IPS-NIHi7 (cell line): ENCODE measurements at regions not wholly inside any gene's neighbourhood (a gene's known extent, or its start where the extent isn't known, plus 50 kb on each side); places are given as distances from the start of the nearest gene placed in this dataset.
"Not testable (repeated sequence)": the region's sequence is repeated elsewhere in the genome, so short reads cannot be mapped to it uniquely, and the experiment has no call there.

Source experiments
- DNase-seq: peaks from one replicate; pipeline ENCODE4 v3.0.0; 2012; ENCODE audit warnings: mixed read lengths; ENCODE audit errors: extremely low spot score

DNA sequence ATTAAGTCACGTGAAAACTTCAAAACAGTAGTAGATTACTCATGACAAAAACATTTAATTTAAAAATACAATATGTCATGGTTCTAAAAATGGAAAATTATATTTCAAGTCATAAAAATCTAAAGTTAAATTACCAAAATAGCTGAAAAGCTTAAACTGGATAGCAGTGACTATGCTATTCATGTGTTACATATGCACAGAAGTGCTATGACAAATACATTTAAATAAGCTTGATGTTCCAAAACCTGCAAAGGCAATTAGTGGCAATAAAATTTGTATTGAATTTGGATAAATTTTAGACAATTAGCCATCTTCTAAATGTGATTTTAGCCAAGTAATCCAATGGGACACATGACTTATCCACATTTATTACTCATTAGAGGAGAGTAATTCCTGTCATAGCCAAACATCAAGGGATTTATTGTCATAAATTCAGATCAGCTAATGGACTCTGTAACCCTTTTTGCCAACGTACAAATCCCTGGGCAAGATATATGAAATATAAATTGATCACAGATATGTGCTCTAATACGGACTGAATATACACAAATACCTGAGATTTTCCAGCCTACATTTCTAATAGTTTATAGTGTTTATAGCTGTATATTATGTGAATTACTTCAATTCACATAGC lies 419.4 kb downstream of the ISL1 start:
- no peak for DNase-seq

DNA sequence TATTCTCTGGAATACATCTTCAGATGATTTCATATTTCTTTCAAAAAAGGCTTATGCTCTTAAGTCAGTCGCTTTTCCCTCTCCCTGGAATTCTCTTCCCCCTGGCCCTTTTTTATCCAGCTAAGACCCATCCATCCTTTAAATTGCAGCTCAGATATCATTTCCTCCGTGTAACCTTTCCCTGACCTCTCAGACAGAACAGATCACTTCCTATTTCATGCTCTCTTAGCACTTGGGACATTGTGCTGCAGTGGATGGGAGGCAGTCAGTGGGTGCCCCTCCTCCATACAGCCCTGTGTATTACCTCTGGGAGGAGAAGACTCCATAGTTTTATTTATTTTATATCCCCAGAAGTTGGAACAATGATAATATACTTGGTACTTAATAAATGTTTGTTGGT lies 423.4 kb downstream of the ISL1 start:
- DNase-seq, result no peak

DNA sequence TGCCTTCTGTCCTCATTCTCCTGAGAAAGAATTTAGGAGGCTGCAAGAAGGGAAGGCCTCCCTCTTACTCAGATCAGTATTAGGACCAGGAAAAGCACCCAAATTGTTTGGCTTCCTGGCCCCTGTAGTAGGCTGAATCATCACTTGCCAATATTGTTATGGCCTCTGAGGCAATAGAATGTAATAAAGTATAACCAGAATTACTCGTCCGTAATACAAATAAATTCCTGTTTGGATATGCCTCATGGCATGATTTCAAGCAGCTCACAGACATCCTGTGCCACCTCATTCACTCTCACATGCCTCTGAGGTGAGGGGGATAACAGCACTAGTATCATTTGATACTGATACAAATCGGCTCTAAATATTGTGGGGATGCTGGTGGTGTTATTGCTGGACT lies 427.3 kb downstream of the ISL1 start:
- no peak for DNase-seq

DNA sequence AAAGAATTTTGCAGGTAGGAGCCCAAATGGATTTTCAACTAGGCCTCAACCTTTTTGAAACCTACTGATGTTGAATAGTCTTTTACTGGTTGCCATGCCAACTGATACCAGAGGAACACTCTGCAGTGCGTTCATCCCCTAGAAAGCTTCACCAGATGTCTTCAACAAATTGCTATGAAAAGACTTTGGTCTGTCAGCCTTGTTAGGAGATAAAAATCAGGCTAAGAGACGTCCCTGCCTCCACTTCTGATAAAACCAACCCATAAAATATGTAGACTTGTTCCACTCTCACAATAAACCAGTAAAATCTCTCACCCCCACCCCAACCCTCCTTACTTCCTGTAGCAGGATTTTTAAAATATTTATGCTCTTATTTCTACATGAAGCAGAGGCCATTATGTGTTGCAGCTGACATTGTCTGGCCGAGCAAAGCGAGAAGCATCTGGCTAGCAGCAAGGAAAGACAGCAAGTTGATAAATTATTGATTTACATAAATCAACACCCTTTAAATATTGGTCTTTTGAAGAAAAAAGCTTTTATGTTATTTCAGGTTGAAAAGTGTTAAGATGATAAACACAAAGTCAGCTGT lies 428.7 kb downstream of the ISL1 start:
- no peak for DNase-seq

DNA sequence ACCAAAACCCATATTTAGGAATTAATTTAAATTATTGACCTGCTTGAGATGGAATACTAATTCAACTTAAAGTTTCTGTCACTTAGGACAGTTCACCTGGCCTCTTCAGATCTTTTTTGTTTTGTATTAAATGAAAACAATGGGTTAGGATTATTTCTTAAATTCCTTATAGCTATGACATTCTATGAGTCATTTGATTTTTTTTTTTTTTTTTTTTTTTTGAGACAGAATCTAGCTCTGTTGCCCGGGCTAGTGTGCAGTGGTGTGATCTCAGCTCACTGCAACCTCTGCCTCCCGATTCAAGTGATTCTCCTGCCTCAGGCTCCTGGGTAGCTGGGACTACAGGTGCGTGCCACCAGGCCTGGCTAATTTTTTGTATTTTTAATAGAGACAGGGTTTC lies 431.6 kb downstream of the ISL1 start:
- not testable (repeated sequence) for DNase-seq

DNA sequence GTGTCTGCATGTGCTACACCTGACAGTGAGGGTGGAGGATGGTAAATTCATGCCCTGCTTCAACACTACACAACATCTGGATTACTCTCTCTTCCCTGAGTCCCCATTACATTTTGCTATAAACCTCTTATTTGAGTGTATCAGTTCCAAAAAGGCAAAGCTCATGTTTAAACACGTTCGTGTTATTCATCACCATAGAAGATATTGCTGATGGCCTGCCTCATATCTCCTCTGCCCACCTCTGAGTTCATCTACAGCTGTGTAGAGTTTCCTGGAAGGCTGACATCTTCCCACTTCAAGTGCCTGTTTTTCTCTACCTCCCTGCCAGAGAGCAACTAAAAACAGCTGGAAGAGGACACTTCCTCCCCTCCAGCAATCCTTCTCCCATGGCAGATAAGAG lies 433.2 kb downstream of the ISL1 start:
- no peak for DNase-seq

DNA sequence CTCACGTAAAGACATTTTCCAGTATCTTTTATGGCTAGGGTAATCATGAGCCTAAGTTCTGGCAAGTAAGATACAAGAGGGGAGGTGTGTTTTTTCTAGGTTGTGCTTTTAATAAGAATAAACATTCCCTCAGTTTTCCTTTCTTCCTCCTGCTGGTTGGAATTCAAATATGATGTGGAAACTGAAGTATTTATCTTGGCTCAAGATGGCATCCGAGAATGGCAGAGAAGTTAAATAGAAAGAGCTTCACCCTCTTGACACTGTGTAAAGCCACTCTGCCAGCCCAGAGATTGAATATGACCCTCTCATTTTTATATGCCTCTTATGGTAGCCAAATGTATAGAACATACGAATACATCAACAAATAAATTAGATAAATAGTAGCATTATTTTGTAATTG lies 438.4 kb downstream of the ISL1 start:
- no peak for DNase-seq

DNA sequence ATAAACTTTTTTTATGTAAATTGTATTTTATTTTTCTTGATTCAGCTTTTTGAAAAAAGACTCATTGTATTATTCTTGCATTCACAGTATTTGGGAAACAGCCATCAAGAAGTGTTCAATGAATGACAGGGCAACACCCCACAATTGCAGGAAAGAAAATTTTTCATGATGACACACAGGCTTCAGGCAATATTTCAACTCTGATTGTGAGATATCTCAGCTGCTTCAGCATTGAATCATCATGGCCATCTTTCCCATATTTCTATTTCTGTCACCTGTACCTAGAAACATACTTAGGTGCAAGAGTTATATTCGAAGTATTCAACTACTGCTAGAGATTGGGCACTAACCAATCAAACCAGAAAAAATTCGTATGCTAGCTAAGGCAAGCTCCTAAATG lies 446.0 kb downstream of the ISL1 start:
- DNase-seq, result no peak

DNA sequence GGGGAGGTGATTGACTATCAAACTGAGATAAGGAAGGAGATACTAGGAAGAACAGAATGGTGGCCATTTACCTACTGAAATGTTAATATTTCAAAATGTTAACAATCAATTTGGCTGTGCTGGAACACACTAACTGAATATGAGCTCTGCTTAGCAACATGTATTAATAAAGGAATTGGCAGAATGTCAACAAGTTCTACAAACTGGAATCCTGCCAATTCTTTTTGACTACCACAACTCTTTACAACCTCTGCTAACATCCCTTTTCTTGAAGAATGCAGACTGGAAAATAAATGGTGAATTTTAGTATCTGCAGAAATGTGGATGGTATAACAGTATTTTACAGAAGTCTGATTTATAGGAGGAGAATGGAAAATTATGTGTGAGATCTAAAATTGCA lies 446.4 kb downstream of the ISL1 start:
- DNase-seq, result no peak

DNA sequence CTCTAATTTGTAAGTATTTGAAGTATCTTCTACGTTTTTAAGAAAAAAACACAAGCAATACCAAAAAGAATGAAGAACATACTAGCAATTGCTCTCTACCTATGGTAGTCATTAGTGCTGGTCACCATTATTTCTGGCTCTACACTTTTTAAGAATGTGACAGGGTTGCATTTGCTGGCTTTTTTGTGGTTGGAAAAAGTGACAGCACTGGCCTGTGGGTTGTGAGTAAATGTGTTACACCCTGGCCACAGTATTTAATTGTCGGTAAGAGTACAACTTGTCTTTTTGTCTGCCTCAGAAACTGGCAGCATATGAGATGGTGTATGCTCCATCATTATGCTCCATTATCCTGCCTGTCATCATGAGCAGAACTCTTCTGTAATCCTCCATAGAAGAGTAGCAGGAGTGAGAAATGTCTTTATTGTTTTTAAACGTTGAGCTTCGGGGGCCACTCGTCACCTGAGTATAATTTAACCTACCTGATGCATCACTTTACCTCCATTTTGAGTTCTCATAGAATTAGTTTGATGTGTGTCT lies 449.8 kb downstream of the ISL1 start:
- no peak for DNase-seq

DNA sequence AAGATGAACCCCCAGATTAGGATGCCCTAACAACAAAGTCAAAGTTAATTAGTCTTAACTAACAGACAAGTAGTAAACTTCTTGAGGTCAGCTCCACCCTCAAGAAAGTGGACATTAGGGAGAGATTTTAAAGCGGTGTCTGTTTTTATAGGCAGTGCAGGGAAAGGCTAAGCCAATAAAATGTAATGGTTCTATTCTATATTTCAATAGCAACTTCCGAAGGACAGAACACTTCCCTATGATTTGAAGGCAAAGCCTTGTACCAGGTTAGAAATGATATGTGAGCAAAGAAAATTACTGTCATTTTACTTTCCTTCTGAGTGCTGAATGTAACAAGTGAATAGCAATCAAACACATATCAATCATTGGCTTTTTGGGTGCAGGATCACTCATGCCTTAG lies 455.2 kb downstream of the ISL1 start:
- no peak for DNase-seq

DNA sequence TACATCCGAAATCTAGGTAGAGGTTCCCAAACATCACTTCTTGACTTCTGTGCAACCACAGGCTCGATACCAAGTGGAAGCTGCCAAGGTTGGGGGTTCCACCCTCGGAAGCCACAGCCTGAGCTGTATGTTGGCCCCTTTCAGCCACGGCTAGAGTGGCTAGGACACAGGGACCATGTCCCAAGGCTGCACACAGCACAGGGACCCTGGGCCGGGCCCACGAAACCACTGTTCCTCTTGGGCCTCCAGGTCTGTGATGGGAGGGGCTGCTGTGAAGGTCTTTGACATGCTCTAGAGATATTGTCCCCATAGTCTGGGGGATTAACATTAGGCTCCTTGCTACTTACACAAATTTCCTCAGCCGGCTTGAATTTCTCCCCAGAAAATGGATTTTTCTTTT lies 460.6 kb downstream of the ISL1 start:
- no peak for DNase-seq

DNA sequence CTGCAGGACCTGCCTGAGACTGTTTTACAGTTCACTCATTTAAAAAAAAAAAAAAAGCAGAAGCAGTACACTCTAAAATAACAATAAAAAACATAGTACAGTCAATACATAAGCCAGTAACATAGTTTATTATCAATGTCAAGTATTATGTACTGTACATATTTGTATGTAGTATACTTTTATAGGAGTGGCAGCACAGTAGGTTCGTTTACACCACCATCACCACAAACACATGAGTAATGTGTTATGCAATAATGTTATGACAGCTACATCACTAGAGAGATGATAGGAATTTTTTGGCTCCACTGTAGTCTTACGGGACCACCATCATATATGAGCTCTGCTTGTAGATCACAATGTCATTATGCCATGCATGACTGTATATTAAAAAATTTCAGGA lies 462.8 kb downstream of the ISL1 start:
- DNase-seq, result no peak

DNA sequence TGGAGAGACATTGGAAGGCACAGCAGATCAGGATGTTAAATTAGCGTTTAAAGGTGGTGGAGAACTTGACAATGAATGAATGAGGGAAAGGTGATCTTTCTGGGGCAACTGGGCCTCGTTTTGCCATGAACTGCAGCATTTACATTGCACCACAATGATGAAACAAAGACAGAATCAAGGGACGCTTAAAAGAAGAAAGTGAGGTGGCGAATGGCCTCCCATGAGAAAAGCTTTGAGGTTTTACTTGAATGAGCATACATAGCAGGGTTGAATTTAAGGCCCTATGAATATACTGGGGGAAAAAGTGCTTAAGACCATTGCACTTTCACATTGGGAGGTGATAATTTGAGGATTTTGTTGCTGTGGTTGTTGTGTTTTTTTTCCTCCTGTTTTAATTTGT lies 476.4 kb downstream of the ISL1 start:
- no peak for DNase-seq

DNA sequence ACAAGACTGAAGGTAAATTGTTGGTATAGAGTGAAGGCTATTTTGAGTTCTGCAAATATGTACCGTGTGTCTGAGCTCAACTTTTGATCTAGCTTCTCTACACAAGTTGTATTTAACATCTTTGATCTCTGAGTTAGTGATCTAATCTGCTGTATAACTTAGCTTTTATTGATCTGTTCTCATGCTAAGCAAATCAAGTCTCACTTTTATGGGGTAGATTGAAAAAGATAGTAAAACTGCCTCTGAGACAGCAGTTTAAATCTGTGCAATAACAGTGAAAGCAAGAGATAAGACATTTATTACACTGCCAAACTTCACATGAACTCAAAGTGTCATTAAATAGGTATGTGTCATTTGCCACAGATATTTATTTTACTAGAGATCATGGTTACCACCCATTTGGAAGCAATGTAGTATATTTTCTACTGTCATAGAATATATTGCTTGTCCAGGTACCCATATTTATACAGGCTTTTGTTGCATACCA lies 477.3 kb downstream of the ISL1 start:
- no peak for DNase-seq

DNA sequence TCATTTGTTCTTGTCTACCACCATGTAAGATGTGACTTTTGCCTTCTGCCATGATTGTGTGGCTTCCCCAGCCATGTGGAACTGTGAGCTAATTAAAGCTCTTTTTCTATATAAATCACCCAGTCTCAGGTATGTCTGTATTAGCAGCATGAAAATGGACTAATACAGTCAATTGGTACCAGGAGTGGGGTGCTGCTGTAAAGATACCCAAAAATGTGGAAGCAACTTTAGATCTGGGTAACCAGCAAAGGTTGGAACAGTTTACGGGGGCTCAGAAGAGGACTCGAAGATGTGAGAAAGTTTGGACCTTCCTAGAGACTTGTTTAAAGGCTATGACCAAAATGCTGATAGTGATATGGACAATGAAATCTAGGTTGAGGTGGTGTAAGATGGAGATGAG lies 488.9 kb downstream of the ISL1 start:
- DNase-seq, result no peak

DNA sequence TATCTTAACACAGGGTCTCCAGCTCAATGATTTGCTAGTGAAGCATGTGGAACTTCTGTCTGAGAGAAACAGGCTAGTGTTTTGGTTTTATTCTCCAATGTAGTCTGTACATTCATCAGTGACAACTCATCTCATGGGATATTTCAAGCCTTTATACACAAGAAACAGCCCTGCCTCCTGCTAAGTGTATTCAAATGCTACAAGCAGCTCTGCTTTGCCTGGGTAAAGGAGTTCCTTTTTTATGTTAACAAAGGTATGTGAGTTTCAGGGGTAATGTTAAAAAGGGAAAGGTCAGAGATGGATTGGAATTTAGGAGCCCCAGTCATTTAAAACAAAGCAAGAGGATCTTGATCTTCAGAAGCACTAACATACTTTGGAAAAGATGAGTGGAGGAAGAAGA lies 498.7 kb downstream of the ISL1 start:
- peak; percentile 52 for DNase-seq

DNA sequence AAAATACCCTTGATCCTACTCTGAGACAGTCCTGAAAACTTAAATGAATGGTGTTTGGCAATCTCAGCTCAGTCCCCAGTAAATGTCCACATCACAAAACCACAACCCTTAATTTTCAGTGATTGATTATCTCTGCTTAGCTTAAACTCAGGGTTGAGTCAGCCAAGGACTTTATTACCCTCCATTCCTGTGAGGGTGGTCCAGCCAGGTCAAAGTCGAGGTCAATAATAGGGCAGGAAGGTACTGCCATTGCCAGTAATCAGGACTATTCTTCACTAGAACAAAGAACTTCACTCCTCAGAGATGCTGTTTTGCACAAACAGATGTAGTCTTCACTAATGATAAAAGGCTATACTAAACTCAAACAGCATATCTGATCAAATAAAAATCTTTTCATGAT lies 499.4 kb downstream of the ISL1 start:
- DNase-seq, result peak; percentile 31

DNA sequence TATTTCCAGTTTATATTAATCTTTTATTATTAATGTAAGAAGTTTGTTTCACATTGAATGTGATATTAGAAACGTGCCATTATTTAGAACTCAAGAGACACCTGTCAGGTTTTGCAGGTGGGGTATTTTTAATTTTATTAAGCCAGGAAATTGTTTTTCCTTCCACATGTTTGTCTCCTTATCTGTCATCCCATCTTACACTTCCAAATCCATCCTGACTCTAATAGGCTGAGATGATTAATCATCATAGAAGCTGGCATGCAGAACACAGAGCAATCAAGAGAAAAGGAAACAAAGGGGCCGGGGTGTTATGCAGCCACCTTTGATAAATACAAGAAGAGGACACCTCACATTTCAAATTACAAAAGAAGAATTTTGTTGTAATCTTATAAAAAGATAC lies 506.5 kb downstream of the ISL1 start:
- DNase-seq, result no peak

DNA sequence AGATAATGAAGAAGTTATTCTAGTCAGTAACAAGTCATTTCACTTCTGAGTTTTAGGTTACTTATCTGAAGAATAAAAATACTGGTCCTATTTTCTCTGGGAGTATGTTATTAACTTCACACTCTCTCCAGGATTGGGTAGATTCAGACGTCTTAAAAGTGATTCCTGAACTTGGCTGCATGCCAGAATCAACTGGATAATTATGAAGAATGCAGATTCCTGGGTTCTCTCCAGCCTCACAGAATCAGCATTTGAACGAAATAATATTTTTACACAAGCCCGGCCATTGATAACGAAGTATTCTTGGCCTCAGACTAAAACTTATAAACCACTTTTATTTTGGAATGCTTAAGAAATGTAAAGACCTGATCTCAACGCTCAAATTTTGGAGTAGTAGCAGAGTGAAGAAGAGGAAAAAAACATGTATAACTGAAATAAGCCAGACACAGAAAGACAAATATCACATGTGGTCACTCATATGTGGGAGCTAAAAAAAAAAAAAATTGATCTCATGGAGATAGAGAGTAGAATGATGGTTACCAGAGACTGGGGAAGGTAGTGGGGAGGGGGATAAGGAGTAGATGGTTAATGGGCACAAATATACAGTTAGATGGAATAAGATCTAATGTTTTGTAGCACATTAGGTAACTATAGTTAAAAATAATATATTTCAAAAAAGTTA lies 507.3 kb downstream of the ISL1 start:
- DNase-seq, result no peak

DNA sequence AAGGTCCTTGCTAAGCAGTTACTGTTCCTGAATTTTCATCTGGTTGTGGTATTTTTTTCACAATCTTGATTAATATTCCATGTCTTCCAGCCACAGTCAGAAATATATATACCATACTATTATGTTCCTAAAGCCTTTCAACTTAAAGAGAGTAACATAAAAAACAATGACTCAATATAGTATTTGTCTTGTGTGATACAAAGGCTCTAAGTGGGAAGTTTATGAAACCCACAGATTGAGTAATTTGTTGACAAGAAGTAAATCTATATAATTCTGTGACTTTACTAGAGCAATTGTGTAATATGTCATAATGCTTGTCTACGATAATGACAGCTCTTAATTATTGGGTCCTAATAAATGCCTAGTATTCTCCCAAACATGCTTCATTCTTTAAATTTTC lies 509.4 kb downstream of the ISL1 start:
- DNase-seq, result no peak

DNA sequence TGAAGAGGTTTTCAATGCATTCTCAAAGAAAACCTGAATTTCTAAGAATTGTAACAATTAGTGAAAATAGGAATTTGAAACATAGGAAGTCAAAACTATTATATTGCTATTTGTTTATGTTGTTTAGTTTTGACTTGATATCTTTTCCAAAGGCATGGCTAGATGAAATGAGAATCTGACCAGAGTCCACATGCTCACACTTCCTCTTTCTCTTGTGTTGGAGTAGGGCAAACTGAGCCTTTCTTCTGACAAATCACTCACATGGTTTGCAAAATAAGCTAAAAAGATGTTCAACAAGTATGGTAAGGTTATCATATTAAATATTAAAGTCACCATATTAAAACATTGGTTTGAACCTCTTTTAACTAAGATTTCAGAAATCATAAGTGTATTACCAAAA lies 512.6 kb downstream of the ISL1 start:
- no peak for DNase-seq

DNA sequence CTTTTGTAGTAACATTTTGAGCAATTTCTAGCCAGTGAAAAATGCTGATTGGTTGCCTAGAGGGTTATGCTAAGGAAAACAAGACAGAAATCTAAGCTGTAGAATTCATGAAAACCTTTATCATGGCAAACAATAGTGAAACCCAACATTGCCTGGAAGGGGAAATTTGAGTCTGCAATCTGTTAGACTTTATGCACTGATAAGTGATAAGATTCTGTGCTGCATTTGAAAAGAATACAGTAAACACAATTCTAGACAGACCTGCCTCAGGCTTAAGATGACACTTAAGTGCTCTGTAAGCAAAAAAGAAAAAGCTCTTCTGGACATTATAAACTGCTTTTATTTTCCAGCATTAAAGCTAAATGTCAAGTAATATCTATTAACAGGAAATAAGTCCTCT lies 519.3 kb downstream of the ISL1 start:
- DNase-seq, result no peak
